HK-2 (cell line): ENCODE measurements at regions not wholly inside any gene's neighbourhood (a gene's known extent, or its start where the extent isn't known, plus 50 kb on each side); places are given as distances from the start of the nearest gene placed in this dataset.
"Not testable (repeated sequence)": the region's sequence is repeated elsewhere in the genome, so short reads cannot be mapped to it uniquely, and the experiment has no call there.

Source experiments
- DNase-seq: peaks from one replicate; pipeline ENCODE4 v3.0.0-alpha.2; 2018; ENCODE audit not compliant: unreplicated experiment

DNA sequence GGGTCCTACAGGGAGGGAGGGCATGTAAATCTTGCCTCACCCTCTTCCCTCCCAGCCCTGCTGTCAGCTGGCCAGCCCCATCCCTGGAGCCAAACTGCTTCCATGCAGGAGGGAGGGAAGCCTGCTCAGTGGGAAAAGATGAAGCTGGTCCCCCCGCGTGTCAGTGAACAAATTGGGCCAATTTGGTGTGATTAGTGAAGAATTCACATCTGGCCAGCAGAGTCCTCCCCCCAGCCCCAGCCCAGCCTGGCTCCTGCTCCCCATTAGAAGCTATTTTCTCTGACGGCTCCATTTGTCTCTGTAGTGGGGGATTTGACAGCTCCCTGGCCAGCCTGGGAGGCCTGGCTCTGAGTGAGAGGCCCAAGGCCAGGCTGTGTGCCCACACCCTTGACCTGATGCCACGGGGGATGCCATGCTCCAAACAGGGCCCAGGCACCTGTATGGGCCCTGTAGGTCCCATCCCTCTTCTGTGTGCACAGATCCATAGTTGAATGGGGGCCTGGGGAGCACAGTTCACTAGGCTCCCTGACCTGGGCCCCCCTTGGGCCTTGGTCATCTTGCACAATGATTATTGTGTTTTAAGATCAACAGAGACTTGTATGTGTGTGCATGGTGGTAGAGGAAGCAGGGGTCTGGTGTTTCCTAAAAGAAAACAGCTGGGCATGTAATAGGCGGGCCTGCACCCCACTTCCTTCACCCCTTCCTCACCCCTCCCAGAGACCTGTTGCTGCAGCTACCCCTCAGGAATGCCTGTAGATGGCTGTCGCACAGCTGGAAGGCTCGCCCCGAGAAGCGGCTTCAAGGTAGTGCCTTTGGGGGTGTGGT is 50.7 kb upstream of the TAC4 start:
- no peak for DNase-seq

DNA sequence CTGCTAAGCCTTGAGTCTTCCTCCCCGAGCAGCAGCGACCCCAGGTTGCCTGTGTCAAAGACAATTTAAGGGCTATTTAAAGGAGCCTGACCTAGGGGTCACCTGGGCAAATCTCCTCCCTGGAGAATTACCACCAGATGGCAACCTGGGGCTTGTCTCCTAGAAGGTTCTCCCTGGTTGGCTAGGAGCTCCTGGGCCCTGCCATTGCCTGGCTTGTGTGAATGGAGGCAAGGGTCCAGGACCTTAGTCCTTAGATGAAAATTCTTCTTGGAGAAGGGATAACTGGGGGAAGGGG is 51.3 kb upstream of the TAC4 start:
- DNase-seq: no peak

DNA sequence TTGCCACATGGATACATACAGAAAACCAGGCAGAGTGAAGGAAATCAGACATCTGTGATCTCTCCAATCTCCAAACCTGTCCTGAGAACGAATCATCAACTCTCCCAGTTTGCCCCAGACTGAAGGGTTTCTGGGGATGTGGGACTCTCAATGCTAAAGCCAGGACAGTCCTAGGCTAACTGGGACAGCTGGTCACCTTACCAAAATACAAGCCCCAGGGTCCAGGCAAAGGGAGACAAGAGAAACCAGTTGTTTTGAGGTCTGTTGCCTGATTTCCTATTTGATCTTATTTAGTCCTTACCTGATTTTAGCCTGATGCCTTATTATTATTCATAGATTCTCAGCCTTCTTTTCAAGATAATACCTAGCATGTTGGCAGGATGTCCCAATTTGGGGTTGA is 51.7 kb upstream of the TAC4 start:
- no peak for DNase-seq

DNA sequence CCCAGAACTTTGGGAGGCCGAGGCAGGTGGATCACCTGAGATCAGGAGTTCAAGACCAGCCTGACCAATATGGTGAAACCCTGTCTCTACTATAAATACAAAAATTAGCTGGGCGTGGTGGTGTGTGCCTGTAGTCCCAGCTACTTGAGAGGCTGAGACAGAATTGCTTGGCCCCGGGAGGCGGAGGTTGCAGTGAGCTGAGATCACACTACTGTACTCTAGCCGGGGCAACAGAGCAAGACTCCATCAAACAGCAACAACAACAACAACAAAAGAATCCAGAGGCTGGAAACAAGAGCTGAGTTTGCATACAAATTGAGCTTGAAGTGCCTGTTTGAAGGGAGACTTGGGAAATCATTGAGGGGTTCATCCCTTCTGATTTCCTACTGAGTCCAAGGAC is 52.9 kb upstream of the TAC4 start:
- not testable (repeated sequence) for DNase-seq

DNA sequence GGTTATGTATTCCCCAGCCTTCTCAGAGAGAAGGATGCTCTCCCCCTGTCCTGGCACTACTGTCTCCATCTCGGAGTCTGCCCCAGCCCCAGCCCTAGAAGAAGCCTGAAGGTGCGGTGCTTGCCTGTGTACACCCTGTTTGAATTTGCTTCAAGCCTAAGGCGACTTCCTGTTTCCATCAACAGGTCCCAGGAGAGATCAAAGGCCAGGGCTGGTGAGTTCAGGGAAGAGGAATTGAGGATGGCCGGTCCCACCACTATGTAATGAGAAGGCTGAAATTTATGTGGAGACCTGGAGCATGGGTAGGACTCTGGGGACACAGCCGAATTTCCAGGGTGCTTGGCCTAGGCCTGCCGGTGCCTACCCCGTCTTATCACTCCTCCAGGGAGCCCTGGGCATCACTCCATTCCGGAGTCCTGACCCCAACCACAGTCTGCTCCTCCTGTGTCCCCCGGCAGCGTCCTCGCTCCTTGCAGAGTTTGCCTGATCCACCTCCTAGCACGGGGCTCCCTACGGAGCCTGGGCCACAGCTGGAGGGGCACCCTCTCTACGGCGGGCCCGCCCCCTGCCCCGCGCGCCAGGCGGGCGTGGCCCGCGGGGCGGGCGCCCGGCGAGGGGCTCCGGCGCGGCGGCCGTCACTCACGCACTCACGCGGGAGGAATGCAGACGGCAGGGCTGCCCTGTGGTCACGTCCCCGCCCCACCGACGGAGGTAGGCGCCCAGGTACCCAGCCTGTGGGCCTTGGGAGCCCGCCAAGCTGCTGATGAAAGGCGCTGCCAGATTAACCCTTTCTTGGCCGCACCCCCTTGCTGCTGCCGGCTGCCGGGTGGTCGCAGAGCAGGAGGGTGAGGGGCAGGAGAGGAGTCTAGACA is 53.8 kb upstream of the TAC4 start:
- peak; percentile 24 for DNase-seq

DNA sequence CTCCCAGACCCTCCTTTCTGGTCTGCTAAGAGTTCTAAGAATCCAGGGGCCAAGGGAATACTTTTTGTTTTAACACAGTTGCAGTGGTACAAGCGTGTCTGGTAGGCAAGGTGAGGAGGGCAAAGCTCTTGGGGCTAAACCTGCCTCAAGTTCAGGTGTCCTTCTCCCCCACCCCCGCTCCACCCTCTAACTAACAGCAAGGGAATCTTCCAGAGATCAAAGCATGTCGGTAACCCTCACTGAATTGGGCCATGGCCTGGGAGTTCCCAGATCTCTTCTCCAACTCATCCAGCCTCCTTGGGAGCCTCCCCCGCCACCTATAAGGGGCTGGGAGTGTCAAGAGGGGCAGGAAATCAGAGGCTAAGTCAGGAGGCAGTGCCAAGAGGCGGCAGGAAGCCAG is 55.7 kb upstream of the TAC4 start:
- DNase-seq: no peak

DNA sequence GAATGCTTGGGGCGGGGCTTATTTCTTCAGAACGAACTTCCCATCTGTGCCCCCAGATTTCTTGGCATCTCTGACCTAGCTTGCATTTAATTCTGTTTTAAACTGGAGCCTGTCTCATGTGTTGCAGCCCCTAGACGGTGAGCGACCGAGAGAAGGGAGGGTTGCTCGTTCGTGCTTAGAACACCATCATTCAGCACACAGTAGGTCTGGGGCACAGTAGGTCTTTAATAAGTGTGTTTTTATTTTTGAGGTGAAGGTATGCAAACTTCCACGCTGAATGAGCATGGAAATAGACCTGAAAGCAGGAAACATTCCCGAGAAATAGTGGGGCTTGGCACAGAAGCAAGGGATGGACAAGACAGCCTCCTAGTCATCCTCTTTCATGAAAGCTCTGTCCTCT is 57.0 kb upstream of the TAC4 start:
- no peak for DNase-seq

DNA sequence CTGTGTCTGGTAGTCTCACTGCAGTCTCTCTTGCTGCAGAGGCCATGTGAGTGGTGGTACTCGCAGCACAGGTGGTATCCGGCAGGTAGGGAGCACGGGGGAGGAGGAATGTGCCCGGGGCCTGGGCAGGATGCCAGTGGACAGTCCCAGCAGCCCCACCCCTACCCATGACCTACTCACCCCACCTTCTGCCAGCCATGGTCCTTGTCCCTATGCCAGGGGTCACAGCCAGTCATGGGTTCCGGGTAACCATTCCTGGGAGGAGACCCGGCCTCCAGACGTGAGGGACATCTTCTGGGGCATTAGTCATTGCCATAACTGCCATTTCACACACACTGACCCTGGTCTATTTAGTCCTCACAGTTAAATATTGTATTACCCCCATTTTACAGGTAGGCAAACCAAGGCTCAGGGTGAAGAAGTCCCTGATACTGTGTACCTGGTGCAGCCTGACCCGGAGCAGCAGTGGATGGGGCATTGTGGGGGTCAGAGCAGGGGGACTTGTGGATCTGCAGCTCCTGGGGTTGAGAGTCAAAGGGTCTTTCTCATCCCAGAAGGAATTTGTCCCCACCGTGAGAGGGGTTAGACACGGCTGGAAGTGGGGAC is 58.8 kb upstream of the TAC4 start:
- DNase-seq: no peak

DNA sequence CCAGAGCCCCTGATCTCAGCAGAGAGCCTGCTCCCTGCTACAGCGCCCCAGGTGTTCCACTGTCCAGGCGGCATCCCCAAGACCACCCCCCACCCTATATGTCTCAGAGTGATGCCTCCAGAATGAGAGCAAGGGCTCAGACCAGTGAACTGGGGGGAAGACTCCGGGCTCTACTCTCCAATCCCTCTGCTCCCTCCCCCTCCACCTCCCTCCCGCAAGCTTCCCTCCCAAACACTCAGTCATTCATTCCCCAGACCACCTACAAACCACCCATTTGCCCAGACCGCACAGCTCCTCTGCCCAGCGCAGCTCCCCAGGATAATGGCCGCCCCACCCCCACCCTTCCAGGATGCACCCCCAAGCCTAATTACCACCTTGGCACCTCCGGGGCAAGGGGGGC is 59.4 kb upstream of the TAC4 start:
- no peak for DNase-seq

DNA sequence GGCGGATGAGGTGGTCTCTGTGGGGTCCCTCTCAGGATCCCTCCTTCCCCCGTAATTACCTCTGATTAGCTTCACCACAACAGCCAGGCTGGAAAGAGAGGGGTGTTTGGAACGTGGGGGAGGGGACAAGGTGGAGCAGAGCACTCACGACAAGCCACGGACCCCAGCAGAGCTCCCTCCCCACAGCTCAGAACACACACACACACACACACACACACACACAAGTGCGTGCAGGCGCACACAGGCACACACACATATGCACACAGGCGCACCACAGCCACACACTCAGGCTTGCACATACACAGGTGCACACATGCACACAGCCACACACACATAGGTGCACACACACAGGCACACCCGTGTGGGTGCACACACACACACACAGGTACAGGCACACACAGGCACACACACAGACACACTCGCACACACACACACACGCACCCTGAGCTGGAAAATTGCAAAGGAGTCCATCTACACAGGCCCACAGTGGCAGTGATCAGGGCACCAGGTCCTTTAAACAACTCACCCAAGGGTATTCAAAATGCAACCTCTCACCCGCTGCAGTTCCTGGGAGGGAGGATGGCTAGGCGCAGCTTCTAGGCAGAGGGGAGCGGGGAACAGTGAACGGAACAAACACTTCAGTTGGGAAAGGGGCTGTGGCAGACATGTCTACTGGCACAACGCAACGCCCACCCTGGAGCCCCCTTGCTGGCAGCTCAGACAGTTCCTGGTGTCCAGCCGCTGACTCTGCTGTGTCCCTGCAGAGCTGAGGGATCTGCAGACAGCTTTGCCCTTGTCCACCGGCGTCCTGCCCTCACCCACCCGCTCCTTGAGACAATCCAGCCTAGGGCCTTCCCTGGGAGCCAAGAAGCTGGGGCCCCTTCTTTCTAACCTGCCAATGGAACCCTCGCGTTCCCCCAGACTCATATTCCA is 59.9 kb upstream of the DLX4 start:
- no peak for DNase-seq

DNA sequence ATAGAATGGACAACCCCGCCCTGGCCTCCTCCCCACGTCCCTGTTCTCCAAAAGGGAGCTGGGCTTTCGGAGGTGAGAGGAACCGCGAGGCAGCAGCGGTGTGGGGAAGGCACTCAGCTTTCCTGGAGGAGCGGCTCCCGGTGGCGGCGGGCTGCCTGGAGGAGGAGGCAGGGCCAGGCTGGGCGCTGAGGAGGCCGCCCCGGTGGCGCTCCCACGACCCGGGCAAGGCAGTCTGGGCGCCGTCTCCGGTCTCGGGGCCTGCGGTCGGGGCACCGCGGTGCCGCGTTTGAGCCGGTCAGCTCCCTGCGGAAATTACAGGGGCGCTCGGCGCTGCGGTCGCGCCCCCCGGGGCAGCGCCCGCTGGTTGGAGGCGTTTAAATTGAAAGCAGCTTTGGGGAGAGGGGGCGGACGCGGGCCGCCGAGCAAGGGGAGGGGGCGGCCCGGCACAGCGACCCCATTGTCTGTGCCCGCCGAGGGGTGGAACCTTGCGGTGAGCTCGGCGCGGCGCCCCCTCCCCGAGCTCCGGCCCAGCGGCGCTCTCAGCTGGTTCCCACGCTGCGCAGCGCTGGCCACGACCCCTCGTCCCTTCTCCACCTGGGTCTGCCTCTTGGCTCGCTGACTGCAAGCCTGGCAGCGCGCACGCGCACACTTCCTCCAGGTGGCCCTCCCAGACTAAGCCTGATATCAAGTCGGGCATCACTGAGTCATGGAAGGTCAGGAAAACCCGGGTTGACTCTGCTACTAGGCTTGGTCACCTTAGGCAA is 58.7 kb upstream of the DLX4 start:
- DNase-seq: no peak

DNA sequence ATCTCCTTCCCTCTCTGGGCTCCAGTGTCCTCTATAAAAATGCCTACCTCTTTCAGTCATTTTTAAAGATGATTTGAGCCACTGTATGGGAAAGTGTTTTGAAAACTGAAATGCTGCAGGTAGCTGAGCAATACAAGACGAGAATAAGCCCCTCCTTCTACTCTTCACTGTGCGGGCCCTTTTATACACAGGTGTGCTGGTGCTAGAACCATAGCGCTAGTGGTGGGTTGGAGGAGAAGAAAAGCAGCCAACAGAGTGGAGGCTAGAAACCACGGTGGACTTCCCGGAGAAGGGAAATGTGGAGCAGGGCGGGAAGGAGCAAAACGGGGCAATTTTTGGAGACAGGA is 58.2 kb upstream of the DLX4 start:
- DNase-seq: no peak

DNA sequence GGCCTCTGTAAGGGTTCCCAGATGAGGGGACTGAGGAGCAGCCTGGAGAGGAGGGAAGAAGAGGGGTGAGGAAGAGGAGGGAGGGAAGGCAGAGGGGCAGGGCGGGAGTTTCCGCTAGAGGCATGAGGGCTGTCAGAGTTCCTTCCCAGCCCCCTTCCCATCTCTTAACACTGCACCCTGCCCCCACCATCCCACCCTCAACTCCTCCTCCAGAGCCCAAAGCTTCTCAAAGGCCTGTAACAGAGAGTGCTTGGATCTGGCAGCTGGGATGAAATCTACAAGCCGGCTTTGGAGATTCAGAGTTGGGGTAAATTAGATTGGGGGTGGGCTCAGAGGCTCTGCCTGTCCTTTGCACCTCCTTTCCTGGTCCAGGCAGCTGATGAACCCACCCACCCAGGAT is 57.3 kb upstream of the DLX4 start:
- no peak for DNase-seq

DNA sequence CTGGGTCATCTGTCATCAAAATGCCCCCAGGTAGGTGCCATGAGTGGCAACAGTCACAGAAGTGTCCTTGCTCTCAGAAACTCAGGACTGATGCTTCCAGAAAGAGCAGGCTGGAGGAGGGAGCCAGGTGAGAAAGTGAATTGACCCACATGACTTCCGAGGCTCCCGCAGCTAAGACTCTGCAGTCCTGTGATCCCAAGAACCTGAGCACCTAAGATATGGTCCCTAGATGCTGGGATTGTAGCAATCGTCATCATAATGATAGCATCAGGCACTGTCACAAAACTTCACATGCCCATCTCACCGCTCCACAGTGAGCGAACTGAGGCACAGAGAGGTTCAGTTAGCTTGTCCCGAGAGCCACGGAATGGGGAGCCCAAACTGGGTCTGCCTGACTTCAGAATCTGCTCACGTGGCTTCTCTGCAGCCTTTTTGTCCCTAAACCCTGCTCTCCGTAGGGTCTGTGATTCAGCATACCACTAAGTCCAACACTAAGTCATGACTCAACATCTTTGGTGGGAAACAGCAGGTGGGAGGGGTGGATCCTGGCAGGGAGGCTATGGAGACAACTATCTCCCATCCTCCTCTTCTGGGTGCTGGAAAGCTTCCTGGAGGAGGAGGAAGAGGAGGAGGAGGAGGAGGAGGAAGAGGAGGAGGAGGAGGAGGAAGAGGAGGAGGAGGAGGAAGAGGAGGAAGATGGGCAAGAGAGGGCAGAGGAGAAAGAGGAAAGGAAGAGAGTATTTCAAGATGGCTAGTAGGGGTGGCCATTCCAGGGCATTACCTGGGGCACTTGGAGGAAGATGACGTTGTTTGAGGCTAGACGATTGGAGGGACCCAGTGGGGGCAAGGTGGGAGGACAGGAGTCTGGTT is 55.5 kb upstream of the DLX4 start:
- peak; percentile 28 for DNase-seq

DNA sequence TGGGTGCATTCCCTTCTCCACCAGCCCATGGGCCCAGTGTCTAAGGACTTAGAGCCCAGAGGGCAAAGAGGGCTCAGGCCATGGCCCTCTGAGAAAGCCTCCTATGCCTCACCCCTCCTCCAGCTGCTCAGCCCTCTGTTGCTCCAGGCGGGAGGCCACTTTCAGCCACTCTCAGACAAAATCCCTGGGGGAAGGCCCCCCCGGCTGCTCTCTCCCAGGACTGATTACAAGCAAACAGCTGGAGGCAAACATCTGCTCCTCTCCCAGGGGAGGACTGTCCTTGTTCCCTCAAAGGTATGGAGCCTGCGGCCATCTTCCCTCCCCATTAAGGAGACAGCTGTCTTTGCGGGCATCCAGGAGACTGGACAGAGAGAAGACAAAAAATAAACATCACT is 54.9 kb upstream of the DLX4 start:
- DNase-seq: no peak

DNA sequence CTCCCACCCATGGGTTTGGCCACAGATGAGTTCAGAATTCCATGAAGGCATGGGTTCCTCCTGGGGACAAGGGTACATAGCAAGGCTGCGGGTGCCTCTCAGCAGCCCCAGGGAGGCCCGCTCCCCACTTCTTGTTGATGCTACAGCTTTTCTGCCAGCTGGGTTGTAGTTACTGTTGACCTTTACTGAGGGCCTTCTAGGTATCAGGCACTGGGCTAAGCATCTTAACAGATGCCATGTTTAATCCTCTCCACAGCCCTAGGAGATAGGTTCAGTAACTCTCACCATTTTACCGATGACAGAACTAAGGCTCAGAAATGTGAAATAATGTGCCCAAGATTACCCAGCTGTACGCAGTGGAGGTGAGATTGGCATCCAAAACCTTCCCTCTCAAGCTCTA is 54.3 kb upstream of the DLX4 start:
- DNase-seq: no peak

DNA sequence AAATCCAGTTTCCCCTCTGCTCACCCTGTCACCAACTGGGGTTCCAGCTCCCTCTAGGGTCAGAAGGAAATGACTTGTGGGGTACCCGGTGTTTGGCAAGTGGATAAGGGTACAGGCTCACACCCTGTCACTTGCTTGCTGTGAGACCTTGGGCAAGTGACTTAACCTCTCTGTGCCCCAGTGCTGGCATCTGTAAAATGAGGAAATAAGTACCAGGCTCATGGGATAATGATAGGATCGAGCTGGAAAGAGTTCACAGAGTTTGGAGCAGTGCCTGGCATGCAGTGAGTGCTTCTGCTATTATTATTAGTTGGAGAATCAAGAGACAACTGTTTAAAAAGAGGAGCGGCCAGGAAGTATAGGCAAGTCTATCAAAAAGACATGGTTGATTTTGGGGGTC is 53.7 kb upstream of the DLX4 start:
- no peak for DNase-seq

DNA sequence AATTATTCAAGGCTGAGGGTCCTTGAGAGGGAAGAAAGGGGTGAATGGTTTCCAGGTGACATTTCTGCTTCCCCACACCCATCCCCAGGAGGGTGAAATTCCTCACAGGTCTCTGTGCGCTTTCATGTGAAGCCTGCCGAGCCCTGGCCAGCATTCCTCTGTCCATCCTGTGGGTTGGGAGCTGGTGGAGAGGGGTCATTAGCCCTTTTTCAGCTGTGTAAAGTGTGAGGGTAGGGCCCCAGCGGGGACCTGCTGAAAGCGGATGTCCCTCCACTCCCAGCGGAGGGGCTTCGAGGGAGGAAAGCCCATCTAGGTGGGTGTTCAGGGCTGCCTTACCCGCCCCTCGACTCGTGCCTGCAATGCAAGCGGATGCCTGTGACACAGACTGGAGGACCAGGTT is 53.3 kb upstream of the DLX4 start:
- no peak for DNase-seq

DNA sequence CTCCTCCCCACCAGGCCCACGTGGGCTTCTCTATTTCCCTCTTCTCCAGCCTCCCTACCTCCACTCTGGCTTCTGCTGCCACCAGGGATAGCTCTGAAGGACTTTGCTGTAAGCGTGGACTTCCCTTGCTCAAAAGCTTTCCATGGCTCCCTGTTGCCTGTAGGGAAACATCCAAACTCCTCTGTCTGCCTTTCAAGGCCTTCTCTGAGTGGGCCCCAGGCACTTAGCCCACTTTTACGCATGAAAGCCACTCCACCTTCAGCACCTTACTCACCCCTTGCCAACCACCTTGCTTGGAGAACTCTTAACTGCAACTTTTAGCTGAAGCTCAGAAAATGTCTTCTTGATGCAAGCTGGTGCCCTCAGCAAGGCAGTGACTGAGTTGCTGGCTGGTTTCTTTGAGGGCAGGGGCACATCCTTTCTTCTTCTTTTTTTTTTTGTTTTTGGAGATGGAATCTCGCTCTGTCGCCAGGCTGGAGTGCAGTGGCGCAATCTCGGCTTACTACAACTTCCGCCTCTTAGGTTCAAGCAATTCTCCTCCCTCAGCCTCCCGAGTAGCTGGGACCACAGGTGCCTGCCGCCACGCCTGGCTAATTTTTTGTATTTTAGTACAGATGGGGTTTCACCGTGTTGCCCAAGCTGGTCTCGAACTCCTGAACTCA is 52.0 kb upstream of the DLX4 start:
- no peak for DNase-seq

DNA sequence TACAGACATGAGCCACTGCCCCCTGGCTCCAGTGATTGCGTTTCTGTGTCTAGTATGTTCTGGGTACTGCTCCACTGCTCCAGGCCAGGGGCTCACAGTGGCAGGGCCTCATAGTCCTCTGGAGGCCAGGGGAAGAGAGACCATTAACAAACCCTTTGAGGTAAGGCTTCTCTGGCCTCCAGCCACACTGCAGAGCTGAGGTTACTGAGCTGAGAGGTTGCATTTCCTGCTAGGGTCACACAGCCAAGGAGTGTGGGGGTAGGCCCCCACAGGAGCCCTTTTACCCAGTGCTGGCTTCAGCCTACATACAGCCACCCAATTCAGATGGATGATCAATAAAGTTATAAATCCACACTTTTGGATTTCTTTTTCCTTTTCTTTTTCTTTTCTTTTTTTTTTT is 50.4 kb upstream of the DLX4 start:
- no peak for DNase-seq
